Esophagus (tissue), 2 donors: ENCODE measurements at regions not wholly inside any gene's neighbourhood (a gene's known extent, or its start where the extent isn't known, plus 50 kb on each side); places are given as distances from the start of the nearest gene placed in this dataset.

Experiments used
- H3K27ac ChIP-seq, 2 donors: one replicate each; pipeline ENCODE4 v1.5.1; 2013; ENCODE audit warnings: low read depth in 2 of 2, mild to moderate bottlenecking in 2 of 2, inconsistent platforms in 1 of 2, low read length in 1 of 2, moderate library complexity in 1 of 2
- H3K27me3 ChIP-seq, 2 donors: one replicate each; pipeline ENCODE4 v1.6.1; 2013; ENCODE audit warnings: low read length in 2 of 2, control low read depth in 1 of 2, mild to moderate bottlenecking in 1 of 2; ENCODE audit not compliant: insufficient read depth in 2 of 2, control insufficient read depth in 1 of 2
- H3K36me3 ChIP-seq, 2 donors: one replicate each; pipeline ENCODE4 v1.6.1; 2013; ENCODE audit warnings: low read length in 1 of 2; ENCODE audit not compliant: control insufficient read depth in 2 of 2, insufficient read depth in 2 of 2
- H3K4me1 ChIP-seq, 2 donors: one replicate each; pipeline ENCODE4 v1.6.1; 2013; ENCODE audit warnings: low read length in 1 of 2; ENCODE audit not compliant: control insufficient read depth in 2 of 2, insufficient read depth in 2 of 2
- H3K4me3 ChIP-seq, 2 donors: one replicate each; pipeline ENCODE4 v1.5.1; 2013; ENCODE audit warnings: low read length in 2 of 2, mild to moderate bottlenecking in 2 of 2, low read depth in 1 of 2, moderate library complexity in 1 of 2
- H3K9me3 ChIP-seq, 2 donors: one replicate each; pipeline ENCODE4 v1.6.1; 2013; ENCODE audit warnings: mild to moderate bottlenecking in 2 of 2, low read depth in 1 of 2, low read length in 1 of 2, moderate library complexity in 1 of 2; ENCODE audit not compliant: control insufficient read depth in 2 of 2, insufficient read depth in 1 of 2
- WGBS, 2 donors: extraction: QIAGEN DNeasy Blood & Tissue Kit; methylation state at CpG; one replicate each; pipeline ENCODE4 v1.1.7; 2013; 5-methylcytosine and 5-hydroxymethylcytosine counted together
- donor health status: healthy with polysubstance abuse.
- donor health status: Bipolar disorder and iron deficiency.

- no peak overlapping the region for H3K4me3 ChIP-seq
- H3K27ac ChIP-seq = no peak overlapping the region
- no peaks in the 10 kb centered on the region for H3K27me3 ChIP-seq
- no peaks in the 10 kb centered on the region for H3K9me3 ChIP-seq
- no peaks in the 10 kb centered on the region for H3K4me1 ChIP-seq
- whole genome bisulfite sequencing, 2 donors = 55 to 56% methylated on average over 2 of the region's 2 CpGs
- H3K36me3 ChIP-seq = no peaks in the 10 kb centered on the region
Observed at GRCh38 chr18:2027016-2027415, 544.3 kb downstream of the METTL4 start.

DNA sequence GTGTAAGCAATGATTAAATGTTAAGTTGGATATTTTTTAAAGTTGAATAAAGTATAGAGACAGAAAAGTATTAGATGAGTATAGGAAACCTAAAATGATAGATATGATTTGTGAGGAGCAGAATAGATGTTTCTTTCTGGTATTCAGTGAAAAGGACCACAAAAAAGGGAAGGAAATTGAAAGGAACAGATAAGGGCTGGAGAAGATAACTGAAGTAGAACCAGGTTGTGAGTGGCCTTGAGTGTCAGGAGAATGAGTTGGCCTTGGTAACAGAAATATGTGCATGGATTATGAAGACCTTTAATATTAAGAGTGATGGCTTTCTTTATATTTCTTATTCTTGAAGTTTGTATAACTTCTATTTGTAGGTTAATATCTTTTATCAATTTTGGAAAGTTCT, 543.5 kb downstream of the METTL4 start:
- Histone ChIP-seq H3K27ac (no peak overlapping the region), H3K4me1 (no peaks in the 10 kb centered on the region)

GRCh38 chr18:2028986-2029385, 542.3 kb downstream of the METTL4 start:
- Histone ChIP-seq H3K4me3 (no peak overlapping the region), H3K4me1 (no peaks in the 10 kb centered on the region), H3K9me3 (no peaks in the 10 kb centered on the region), H3K36me3 (no peaks in the 10 kb centered on the region), H3K27ac (no peak overlapping the region), H3K27me3 (no peaks in the 10 kb centered on the region)
- WGBS, 2 donors = 43 to 59% methylated on average over 3 of the region's 3 CpGs

More for the DNA sequence above, 543.5 kb downstream of the METTL4 start:
- Histone ChIP-seq H3K4me3 (no peak overlapping the region), H3K36me3 (no peaks in the 10 kb centered on the region), H3K9me3 (no peaks in the 10 kb centered on the region), H3K27me3 (no peaks in the 10 kb centered on the region)

- H3K9me3 ChIP-seq = no peaks in the 10 kb centered on the region
- H3K4me3 ChIP-seq = no peak overlapping the region
- H3K4me1 ChIP-seq = no peaks in the 10 kb centered on the region
- no peak overlapping the region for H3K27ac ChIP-seq
- H3K27me3 ChIP-seq = no peaks in the 10 kb centered on the region
- no peaks in the 10 kb centered on the region for H3K36me3 ChIP-seq
Observed at GRCh38 chr18:2030647-2031046, 540.7 kb downstream of the METTL4 start.

DNA sequence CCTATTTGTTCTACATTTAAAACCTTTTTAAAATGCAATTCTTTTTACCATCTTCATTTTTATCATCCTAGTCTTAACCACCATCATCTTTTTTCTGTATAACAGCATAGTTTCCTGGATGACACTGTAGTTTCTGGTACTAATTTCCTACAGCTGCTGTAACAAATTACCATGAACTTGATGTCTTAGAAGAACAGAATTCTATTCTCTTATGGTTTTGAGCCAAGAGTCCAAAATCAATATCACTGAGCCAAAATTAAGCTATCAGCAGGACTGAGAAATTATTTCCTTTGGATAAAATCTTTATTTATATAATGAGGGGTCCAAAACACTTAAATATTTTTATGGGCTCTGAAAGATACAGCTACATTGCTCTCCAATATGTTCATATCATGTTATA, 539.3 kb downstream of the METTL4 start:
- no peaks in the 10 kb centered on the region for H3K27me3 ChIP-seq

GRCh38 chr18:2035056-2035455, 536.2 kb downstream of the METTL4 start:
- Histone ChIP-seq H3K4me1 (no peaks in the 10 kb centered on the region), H3K36me3 (no peaks in the 10 kb centered on the region), H3K27me3 (no peaks in the 10 kb centered on the region), H3K27ac (no peak overlapping the region), H3K9me3 (no peaks in the 10 kb centered on the region), H3K4me3 (no peak overlapping the region)
- 91 to 92% methylated on average over 7 of the region's 7 CpGs for WGBS, 2 donors

More for the DNA sequence above, 539.3 kb downstream of the METTL4 start:
- H3K4me3 ChIP-seq = no peak overlapping the region
- no peak overlapping the region for H3K27ac ChIP-seq
- H3K36me3 ChIP-seq = no peaks in the 10 kb centered on the region
- H3K4me1 ChIP-seq = no peaks in the 10 kb centered on the region
- no peaks in the 10 kb centered on the region for H3K9me3 ChIP-seq

GRCh38 chr18:2036086-2036485, 535.2 kb downstream of the METTL4 start:
- H3K27ac ChIP-seq = no peak overlapping the region
- no peaks in the 10 kb centered on the region for H3K36me3 ChIP-seq
- no peaks in the 10 kb centered on the region for H3K4me1 ChIP-seq
- H3K4me3 ChIP-seq = no peak overlapping the region
- H3K9me3 ChIP-seq = no peaks in the 10 kb centered on the region
- 30 to 38% methylated on average over 3 of the region's 3 CpGs for WGBS, 2 donors
- no peaks in the 10 kb centered on the region for H3K27me3 ChIP-seq

- Histone ChIP-seq H3K4me1 (no peaks in the 10 kb centered on the region), H3K9me3 (no peaks in the 10 kb centered on the region), H3K27ac (no peak overlapping the region), H3K27me3 (no peaks in the 10 kb centered on the region), H3K4me3 (no peak overlapping the region), H3K36me3 (no peaks in the 10 kb centered on the region)
- WGBS, 2 donors = 90 to 92% methylated on average over 3 of the region's 3 CpGs
Observed at GRCh38 chr18:2040279-2040678, 531.0 kb downstream of the METTL4 start.

- H3K36me3 ChIP-seq = no peaks in the 10 kb centered on the region
- H3K27ac ChIP-seq = no peak overlapping the region
- H3K4me1 ChIP-seq = no peaks in the 10 kb centered on the region
- no peak overlapping the region for H3K4me3 ChIP-seq
- WGBS, 2 donors = 58 to 60% methylated on average over 4 of the region's 4 CpGs
- H3K9me3 ChIP-seq = peaks cover 0 to 3% of the 10 kb centered on the region in 2 donors
- no peaks in the 10 kb centered on the region for H3K27me3 ChIP-seq
Observed at GRCh38 chr18:2049986-2050385, 521.3 kb downstream of the METTL4 start.

DNA sequence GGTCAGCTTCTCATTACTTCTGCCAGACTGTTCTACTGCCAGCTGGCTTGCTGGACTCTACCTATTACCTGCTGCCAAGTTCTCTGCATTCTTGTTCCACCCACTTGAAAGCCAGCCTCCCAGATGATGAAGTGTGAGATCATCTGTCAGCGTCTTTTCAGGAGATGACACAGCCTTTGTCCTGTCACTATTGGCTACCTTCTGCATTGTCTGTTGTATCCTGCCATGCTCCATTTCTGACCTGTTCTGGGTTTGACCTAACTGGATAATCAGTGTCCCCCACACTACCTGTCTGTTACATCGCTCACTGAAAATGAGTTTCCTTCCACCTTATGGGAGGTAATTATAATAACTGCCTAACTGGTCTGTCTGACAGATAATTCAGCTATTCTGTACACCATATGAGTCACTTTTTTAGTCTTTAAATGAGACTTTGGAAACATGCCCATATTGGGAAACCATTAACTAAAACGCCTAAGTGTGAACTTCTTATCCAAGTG, 520.6 kb downstream of the METTL4 start:
- Histone ChIP-seq H3K9me3 (peaks cover 0 to 3% of the 10 kb centered on the region in 2 donors), H3K27me3 (no peaks in the 10 kb centered on the region), H3K27ac (no peak overlapping the region), H3K36me3 (no peaks in the 10 kb centered on the region), H3K4me3 (no peak overlapping the region), H3K4me1 (no peaks in the 10 kb centered on the region)
- 46 to 53% methylated on average over 3 of the region's 3 CpGs for WGBS, 2 donors
